ENCODE measurements at regions not wholly inside any gene's neighbourhood (a gene's known extent, or its start where the extent isn't known, plus 50 kb on each side); places are given as distances from the start of the nearest gene placed in this dataset.

GRCh38 chr1:80401757-80402156 is 1395.2 kb upstream of the ADGRL4 start:
- H3K4me3 ChIP-seq, result no peak overlapping the region
- intact Hi-C loops (cut with DNase I), result no loop called here
- H3K27ac ChIP-seq, result no peak overlapping the region
- peaks cover 0 to 15% (median 0%) of the 10 kb centered on the region in 11 donors for H3K9me3 ChIP-seq
- no peak for DNase-seq
- no peak for TF ChIP-seq CTCF (IDR thresholded peaks at IDR 0.05)
- 41% methylated on average over 1 of the region's 1 CpG for WGBS, 2 donors
- no peak for ATAC-seq
- no peaks in the 10 kb centered on the region for H3K27me3 ChIP-seq
- H3K36me3 ChIP-seq, result no peaks in the 10 kb centered on the region
- no peaks in the 10 kb centered on the region for H3K4me1 ChIP-seq

- no peak for DNase-seq
- H3K9me3 ChIP-seq, result peaks cover 0 to 39% (median 11%) of the 10 kb centered on the region in 11 donors
- H3K4me3 ChIP-seq, result no peak overlapping the region
- WGBS, 2 donors, result 60 to 70% methylated on average over 3 of the region's 3 CpGs
- no peaks in the 10 kb centered on the region for H3K27me3 ChIP-seq
- ATAC-seq, result no peak
- intact Hi-C loops (cut with DNase I), result no loop called here
- no peaks in the 10 kb centered on the region for H3K36me3 ChIP-seq
- H3K4me1 ChIP-seq, result no peaks in the 10 kb centered on the region
- no peak for TF ChIP-seq CTCF (IDR thresholded peaks at IDR 0.05)
- H3K27ac ChIP-seq, result no peak overlapping the region
These were observed 1386.0 kb upstream of the ADGRL4 start for GRCh38 chr1:80392529-80392928.

- Histone ChIP-seq H3K36me3 (no peaks in the 10 kb centered on the region), H3K27me3 (no peaks in the 10 kb centered on the region), H3K27ac (no peak overlapping the region), H3K4me3 (no peak overlapping the region), H3K9me3 (peaks cover 0 to 26% (median 11%) of the 10 kb centered on the region in 11 donors), H3K4me1 (no peaks in the 10 kb centered on the region)
- intact Hi-C loops (cut with DNase I), result no loop called here
- DNase-seq (no peak), ATAC-seq (no peak)
- no peak for TF ChIP-seq CTCF (IDR thresholded peaks at IDR 0.05)
These were observed 1379.1 kb upstream of the ADGRL4 start for GRCh38 chr1:80385650-80386049.

GRCh38 chr1:80384959-80385358 is 1378.4 kb upstream of the ADGRL4 start:
- no peak for TF ChIP-seq CTCF (IDR thresholded peaks at IDR 0.05)
- Histone ChIP-seq H3K9me3 (peaks cover 0 to 24% (median 10%) of the 10 kb centered on the region in 11 donors), H3K27ac (no peak overlapping the region), H3K4me3 (no peak overlapping the region), H3K27me3 (no peaks in the 10 kb centered on the region), H3K4me1 (no peaks in the 10 kb centered on the region), H3K36me3 (no peaks in the 10 kb centered on the region)
- intact Hi-C loops (cut with DNase I), result no loop called here
- ATAC-seq, result no peak
- no peak for DNase-seq
